NCI-H69 (cell line): ENCODE measurements at regions not wholly inside any gene's neighbourhood (a gene's known extent, or its start where the extent isn't known, plus 50 kb on each side); places are given as distances from the start of the nearest gene placed in this dataset.

ENCODE experiments used
- DNase-seq: peaks from one replicate; lab custom pipeline; 2025; lab: John Stamatoyannopoulos, UW

DNA sequence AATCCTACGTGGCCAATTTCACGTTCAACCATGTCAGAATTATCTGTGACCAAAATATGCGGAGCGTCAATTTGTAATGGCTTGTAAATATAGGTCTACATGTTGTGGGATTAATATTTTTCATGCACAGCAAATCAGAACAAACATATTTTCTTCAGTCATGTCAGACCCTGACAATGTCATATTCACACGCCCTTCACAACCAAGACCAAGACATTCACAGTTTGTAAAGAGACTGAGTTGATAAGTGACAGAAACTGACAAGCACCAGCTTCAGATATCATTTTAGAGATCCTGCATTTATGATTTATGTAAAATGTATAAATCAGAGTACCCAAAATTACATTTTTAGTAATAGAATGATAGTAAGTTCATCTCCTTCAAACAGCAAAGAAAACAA lies 57.3 kb upstream of the NOVA1 start:
- DNase-seq, result no peak

- DNase-seq, result no peak
Observed at GRCh38 chr14:26663506-26663905, 65.7 kb upstream of the NOVA1 start.

GRCh38 chr14:26678732-26679420 lies 81.0 kb upstream of the NOVA1 start:
- peak; percentile 39 for DNase-seq

- DNase-seq, result no peak
Observed at GRCh38 chr14:26685401-26685800, 87.6 kb upstream of the NOVA1 start.

- DNase-seq, result no peak
Observed at GRCh38 chr14:26687301-26687837, 89.5 kb upstream of the NOVA1 start.

DNA sequence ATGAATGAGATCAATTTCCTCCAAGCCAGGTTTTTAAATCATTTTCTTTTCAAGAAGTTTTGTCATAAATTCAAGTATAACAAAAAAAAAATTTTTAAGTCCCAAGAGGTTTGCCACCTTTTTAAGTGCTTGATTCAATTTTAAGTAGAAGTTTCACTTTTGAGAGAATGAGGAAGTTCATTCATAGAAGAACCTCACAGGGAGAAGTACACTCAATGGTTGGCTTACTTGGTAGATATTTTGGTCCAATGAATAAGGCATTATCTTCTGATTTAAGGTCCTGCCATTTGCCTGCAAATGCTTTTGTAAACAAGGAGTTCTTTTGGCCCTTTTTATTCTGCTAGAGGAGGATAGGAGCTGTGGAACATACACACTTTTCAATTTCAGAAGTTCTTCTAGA lies 96.7 kb upstream of the NOVA1 start:
- DNase-seq, result no peak

GRCh38 chr14:26702721-26703230 lies 104.9 kb upstream of the NOVA1 start:
- DNase-seq, result no peak

- DNase-seq, result no peak
Observed at GRCh38 chr14:26703686-26704366, 106.0 kb upstream of the NOVA1 start.

DNA sequence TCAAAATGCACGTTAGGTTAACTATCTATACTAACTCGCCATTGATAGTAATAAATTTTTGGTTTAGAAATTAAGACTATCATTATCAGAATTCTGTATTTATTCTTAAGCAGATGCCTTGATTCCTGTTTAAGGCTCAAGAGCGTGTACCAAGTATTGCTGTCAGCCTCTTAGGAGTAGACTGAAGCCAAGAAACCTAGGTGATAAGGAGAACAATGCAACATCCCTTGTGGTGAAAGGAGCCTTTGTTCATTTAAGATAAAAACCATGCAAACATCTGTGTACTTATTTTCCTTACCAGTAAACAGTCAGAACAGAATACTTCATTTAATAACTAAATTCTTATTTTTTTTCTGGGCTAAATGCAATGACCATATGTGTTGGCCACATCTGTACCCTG lies 109.4 kb upstream of the NOVA1 start:
- no peak for DNase-seq

- no peak for DNase-seq
Observed at GRCh38 chr14:26709019-26709418, 111.2 kb upstream of the NOVA1 start.

GRCh38 chr14:26719514-26719913 lies 121.7 kb upstream of the NOVA1 start:
- DNase-seq, result no peak

DNA sequence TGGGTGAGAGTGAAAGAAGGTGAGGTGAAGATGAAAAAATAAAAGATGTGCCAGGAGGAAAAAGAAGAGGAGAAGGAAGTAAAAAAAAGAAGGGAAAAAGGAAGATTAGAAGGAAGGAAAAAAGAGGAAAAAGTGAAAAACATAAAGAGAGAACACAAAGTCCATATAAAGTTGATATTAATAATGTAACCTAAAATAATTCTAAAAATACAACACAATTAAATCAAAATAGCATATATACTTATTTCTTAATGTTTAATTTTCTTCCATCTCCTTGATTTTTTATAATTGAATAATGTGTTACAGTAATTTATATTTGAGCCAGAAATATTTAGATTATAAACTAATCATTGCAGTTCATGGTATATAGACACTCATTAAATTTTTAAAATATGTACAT lies 124.4 kb upstream of the NOVA1 start:
- DNase-seq, result no peak

- DNase-seq, result no peak
Observed at GRCh38 chr14:26729851-26730250, 132.0 kb upstream of the NOVA1 start.

DNA sequence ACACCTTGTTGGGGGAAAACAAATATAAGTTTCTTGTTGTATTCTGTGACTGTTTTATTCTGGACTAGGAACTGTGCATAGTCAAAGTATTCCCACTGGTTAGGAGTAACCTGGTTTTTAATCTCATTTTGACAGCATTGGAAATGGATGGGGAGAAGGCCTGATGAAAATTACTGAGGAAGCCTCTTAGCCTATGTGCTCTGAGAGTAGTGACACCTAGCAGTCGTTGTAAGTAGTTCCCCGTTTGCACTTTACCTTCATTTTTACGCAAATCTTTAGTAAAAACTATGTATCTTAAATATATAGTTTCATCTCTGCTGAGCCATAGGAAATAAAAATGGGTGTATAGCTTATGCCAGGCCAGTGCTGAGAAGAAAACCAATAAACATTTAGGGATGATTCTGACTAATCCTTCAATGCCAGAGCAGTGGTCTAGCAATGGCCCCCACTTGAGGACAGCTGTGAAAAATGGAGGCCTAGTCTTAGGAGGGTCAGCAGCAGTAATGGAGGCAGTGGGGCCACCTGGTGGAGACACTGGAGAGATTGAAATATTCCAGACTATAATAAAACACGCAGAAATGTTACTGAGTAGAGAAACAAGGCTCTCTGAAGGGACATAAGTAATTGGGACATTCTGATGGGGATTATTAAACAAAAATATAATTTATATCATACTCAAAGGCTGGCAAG lies 133.2 kb upstream of the NOVA1 start:
- peak; percentile 38 for DNase-seq

DNA sequence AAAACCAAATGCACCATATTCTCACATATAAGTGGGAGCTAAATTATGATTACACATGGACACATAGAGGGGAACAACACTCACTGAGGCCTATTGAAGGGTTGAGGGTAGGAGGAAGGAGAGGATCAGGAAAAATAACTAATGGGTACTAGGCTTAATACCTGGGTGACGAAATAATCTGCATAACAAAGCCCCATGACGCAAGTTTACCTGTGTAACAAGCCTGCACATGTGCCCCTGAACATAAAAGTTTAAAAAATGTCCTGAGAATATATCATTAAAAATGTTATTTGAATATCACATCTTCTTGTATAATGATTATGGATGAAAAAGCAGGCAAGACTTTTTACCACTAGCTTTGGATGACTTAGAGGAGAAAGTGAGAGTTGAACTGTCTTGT lies 138.0 kb upstream of the NOVA1 start:
- no peak for DNase-seq

GRCh38 chr14:26738571-26738970 lies 140.7 kb upstream of the NOVA1 start:
- DNase-seq, result peak; percentile 32

DNA sequence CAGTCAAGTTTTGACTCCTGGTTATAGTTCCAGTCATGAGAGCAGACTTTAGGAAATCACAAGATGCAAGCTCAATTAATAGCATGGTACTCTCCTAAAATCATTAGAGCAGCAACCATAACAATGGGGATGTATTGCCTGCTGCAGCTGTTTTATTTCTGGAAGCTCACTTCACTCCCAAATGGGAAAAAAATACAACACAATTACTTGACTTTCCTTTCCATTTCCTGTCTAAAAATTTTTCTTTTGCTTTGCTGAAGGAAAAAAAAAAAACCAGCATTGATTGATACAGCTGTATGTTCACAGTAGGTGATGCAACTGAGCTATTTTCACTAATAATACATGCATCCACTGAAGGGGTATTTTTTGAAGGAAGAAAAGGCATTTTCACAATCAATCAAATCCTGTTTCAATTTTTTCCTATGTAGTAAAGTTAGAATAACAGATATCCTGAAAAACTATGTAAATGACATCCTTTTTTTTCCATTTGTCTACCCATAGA lies 143.9 kb upstream of the NOVA1 start:
- no peak for DNase-seq

- no peak for DNase-seq
Observed at GRCh38 chr14:26743284-26743683, 145.5 kb upstream of the NOVA1 start.

GRCh38 chr14:26744903-26745302 lies 147.1 kb upstream of the NOVA1 start:
- DNase-seq, result no peak

GRCh38 chr14:26761532-26761931 lies 163.7 kb upstream of the NOVA1 start:
- no peak for DNase-seq

- no peak for DNase-seq
Observed at GRCh38 chr14:26765301-26765700, 167.5 kb upstream of the NOVA1 start.

DNA sequence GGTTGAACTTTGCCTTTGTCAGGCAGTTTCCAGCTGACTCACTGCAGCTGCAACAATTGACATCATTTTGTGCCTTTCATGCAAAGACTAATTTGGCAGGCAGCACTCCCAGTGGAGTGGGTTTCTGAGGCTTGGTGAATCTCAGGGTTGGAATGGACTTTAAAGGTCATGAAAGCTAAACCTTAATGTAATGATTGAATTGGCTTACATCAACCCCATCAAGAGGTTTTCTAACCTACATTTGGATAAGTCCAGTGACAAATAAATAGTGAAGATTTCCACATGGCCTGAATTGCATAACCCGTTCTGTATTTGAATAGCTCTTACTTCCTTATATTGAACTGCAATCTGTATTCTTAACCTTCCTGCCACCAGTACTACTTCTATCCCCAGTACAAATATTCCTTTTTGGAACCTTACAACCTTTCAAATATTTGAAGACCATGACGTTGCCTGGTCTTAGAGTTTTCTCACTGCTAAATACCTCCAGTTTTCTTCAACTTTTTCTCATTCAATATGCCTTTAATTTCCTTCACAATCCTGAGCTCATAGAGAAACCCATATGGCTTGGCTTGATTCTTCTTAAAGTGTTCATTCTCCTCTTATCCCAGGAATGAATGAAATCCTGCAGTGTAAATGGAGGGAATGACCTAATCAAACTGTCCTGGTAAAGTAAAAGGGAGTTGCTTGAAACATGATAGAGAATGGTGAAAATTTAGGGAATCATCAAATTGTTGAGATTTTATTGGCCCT lies 168.1 kb upstream of the NOVA1 start:
- DNase-seq, result peak; percentile 11
